ENCODE measurements at regions not wholly inside any gene's neighbourhood (a gene's known extent, or its start where the extent isn't known, plus 50 kb on each side); places are given as distances from the start of the nearest gene placed in this dataset.
"Not testable (repeated sequence)": the region's sequence is repeated elsewhere in the genome, so short reads cannot be mapped to it uniquely, and the experiment has no call there.

DNA sequence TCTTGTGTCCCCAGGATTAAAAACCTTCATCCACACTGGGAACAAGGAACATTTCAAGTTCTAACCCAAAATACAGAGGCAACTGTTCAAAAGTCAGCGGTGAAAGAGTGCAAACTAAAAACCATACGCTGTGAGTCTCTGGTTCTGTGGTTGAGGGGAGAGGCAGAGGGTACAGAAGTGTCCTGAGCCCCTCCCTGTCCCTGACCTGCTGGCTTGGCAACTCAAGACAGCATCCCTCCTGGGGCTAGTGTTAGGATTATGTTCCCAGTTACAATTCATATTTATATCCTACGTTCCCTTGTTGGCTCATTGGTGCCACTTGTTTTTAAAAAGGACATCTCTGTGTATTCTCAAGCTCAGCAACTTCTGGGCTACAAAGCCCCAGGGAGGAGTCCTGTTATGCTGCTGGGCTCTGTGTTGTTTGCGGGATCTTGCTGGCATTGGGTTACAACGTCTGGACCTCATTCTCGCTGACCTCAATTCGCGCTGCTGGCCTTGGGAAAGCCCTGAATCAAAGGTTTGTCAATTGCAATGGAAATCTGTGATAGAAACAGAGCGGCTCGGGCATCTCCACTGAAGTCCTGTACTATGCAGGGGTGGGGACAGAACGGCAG is 420.8 kb downstream of the FUT8 start:
- DNase-seq (ENCODE audit: extremely low read depth, low read depth, low spot score): no peak

- DNase-seq (ENCODE audit: extremely low read depth, low read depth, low spot score): no peak
Measured at GRCh38 chr14:65834051-65834450, 421.5 kb downstream of the FUT8 start.

DNA sequence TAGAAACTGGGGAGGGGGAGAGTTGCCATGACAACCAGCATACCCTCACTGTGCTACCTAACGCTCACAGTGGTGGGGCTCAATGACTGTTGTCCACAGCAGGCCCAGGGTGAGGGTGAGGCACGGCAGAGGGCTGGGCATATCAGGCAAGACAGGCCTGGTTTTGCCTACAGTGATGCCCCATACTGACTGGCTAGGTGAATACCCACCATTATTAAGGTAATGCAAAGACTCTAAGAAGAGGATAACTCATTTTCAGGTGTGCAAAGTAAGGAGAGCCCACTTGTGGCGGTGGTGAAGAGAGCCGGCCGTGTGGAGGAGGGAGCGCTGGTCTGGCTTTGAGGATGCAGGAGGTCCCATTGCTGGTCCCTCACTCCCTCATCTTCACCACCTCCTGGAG is 422.3 kb downstream of the FUT8 start:
- no peak for DNase-seq (ENCODE audit: extremely low read depth, low read depth, low spot score)

DNA sequence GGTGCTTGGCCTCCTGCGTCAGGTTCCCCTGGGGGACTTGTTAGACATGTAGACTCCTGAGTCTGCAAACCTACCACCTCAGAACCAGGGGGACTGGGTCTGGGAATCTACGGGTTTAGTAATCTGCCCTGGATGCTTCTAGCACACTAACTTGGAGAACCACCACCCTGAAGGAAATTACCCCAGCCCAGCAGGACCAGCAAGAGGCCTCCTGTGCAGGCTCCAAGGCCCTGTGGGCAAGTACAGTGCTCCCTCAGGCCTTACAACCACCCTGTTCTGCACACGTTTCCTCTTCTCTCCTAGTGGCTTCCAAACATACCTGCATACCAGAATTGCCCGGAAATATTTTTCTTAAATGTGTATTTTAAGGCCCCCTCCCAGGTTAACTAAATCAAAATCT is 423.0 kb downstream of the FUT8 start:
- no peak for DNase-seq (ENCODE audit: extremely low read depth, low read depth, low spot score)

DNA sequence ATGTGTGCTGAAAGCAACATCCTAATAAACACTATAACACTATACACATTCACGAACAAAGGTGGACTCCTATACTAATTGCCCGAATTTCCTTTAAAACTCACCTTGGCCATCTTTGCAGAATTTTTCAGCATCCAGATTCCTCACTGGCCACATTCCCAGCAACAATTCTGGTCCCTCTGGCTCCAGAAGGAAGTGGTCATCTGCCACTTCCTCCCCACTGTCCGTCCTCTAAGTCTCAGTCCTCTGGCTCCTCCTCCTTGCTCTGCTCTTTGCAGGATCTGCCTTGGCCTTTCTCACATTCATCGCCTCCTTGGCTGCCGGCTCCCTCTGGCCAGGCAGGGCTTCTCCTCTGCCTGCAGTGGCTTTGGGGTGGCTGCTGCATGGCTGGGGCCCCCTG is 426.0 kb downstream of the FUT8 start:
- no peak for DNase-seq (ENCODE audit: extremely low read depth, low read depth, low spot score)

DNA sequence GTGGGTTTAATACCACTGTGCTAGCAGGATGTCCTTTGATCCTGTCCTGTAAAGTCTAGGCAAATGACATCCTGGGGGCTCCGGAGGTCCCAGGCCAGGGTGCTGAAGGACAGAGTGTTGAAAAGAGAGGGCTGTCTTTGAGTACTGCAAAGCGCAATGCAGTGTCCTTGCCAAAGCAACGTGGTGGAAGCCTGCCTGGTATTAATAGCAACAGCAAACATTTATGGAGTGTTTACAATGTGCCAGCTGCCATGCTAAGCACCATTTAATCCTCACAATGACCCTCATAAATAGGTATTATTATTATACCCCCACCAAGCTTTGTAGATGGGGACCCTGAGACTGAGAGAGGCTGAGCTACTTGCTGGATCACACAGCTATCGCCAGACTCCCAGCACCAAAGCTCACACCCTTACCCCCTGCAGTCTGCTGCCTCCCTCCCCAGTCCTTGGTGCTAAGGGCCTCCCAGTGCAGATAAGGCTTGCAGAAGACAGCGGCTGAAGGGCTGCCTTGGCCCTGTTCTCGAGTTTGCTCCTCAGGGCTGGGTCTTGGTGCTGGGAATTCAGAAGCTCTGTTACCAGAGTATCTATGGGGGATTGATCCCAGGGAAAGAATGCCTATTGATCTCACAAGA is 427.7 kb downstream of the FUT8 start:
- DNase-seq (ENCODE audit: extremely low read depth, low read depth, low spot score): no peak

GRCh38 chr14:65840786-65841185 is 428.3 kb downstream of the FUT8 start:
- DNase-seq (ENCODE audit: extremely low read depth, low read depth, low spot score): no peak

GRCh38 chr14:65846196-65846868 is 433.8 kb downstream of the FUT8 start:
- no peak for DNase-seq (ENCODE audit: extremely low read depth, low read depth, low spot score)

GRCh38 chr14:65847075-65847847 is 434.7 kb downstream of the FUT8 start:
- DNase-seq (ENCODE audit: extremely low read depth, low read depth, low spot score): no peak

GRCh38 chr14:65847931-65848330 is 435.4 kb downstream of the FUT8 start:
- not testable (repeated sequence) for DNase-seq (ENCODE audit: extremely low read depth, low read depth, low spot score)

- DNase-seq (ENCODE audit: extremely low read depth, low read depth, low spot score): no peak
Measured at GRCh38 chr14:65849091-65849490, 436.6 kb downstream of the FUT8 start.

GRCh38 chr14:65849558-65849957 is 437.0 kb downstream of the FUT8 start:
- DNase-seq (ENCODE audit: extremely low read depth, low read depth, low spot score): no peak

GRCh38 chr14:65850429-65851135 is 438.1 kb downstream of the FUT8 start:
- DNase-seq (ENCODE audit: extremely low read depth, low read depth, low spot score): no peak

GRCh38 chr14:65852689-65853088 is 440.2 kb downstream of the FUT8 start:
- DNase-seq (ENCODE audit: extremely low read depth, low read depth, low spot score): no peak

- no peak for DNase-seq (ENCODE audit: extremely low read depth, low read depth, low spot score)
Measured at GRCh38 chr14:65853407-65853955, 441.0 kb downstream of the FUT8 start.

DNA sequence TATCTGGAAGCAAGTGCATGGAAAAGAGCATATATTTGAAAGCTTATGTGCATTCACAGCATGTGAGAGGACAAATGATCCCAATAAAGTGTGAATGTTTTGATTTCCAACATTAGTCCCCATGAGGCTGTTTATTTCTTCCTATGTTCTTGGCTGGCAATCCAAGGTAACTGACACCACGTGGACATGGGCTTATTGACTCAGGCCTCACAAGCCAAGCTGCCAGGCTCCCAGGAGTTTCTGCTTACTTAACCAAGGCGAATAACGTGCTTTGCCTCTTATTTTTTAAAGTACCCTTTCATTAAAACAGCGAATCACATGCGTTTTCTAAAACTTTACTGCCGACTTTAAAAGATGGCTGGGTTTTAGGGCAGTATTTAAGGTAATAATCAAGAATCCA is 441.7 kb downstream of the FUT8 start:
- DNase-seq (ENCODE audit: extremely low read depth, low read depth, low spot score): no peak

GRCh38 chr14:65860956-65861611 is 448.6 kb downstream of the FUT8 start:
- no peak for DNase-seq (ENCODE audit: extremely low read depth, low read depth, low spot score)

DNA sequence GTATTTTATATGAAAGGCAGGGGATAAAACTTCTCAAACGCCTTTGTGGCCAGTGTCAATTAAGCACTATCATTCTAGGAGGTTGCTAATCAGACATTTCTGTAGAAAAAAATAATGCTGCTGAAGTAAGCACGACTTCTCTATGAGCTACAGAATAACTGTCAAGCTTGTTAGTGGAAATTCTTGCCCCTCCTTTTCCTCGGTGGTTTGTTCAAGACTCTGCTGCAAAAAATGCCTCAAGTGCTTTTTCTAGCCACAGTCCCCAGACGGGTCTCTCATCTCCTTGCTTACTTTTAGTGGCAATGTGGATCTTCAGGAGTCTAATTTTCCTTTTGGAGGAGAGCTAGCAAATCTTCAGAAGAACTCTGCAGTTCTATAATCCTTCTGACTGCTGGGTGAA is 452.0 kb downstream of the FUT8 start:
- no peak for DNase-seq (ENCODE audit: extremely low read depth, low read depth, low spot score)

GRCh38 chr14:65864984-65865383 is 452.5 kb downstream of the FUT8 start:
- DNase-seq (ENCODE audit: extremely low read depth, low read depth, low spot score): no peak

- DNase-seq (ENCODE audit: extremely low read depth, low read depth, low spot score): no peak
Measured at GRCh38 chr14:65866448-65866847, 453.9 kb downstream of the FUT8 start.
